Esophagus squamous epithelium (tissue), 4 donors: ENCODE measurements at regions not wholly inside any gene's neighbourhood (a gene's known extent, or its start where the extent isn't known, plus 50 kb on each side); places are given as distances from the start of the nearest gene placed in this dataset.
"Not testable (repeated sequence)": the region's sequence is repeated elsewhere in the genome, so short reads cannot be mapped to it uniquely, and the experiment has no call there.

Source experiments
- CTCF ChIP-seq, 6 experiments: fragments of 450-650 bp in 4 of 6; fragments of 200-600 bp in 2 of 6; sonication (generic) in 2 of 6; IDR thresholded peaks; one replicate each; pipeline ENCODE4 v1.5.1; 2016 to 2019; ENCODE audit warnings: antibody characterized with exemption in 6 of 6, mild to moderate bottlenecking in 4 of 6, moderate library complexity in 4 of 6
- POLR2A ChIP-seq, 4 donors: fragments of 450-650 bp; IDR thresholded peaks; one replicate each; pipeline ENCODE4 v1.6.1; 2017; ENCODE audit warnings: antibody characterized with exemption in 4 of 4, mild to moderate bottlenecking in 4 of 4, moderate library complexity in 3 of 4

DNA sequence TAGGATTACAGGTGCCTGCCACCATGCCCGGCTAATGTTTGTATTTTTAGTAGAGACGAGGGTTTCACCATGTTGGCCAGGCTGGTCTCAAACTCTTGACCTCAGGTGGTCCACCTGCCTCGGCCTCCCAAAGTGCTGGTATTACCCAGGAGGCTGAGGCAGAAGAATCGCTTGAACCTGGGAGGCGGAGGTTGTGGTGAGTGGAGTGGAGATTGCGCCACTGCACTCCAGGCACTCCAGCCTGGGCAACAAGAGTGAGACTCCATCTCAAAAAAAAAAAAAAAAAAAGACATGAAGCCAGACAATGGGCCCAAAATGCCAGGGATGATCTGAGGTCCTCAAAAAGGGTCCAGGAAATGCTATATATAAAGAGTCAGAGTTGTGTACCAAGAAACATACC lies 392.9 kb downstream of the SEC14L1 start:
- TF ChIP-seq CTCF, POLR2A (IDR thresholded peaks at IDR 0.05): not testable (repeated sequence)
